ENCODE measurements at regions not wholly inside any gene's neighbourhood (a gene's known extent, or its start where the extent isn't known, plus 50 kb on each side); places are given as distances from the start of the nearest gene placed in this dataset.

DNA sequence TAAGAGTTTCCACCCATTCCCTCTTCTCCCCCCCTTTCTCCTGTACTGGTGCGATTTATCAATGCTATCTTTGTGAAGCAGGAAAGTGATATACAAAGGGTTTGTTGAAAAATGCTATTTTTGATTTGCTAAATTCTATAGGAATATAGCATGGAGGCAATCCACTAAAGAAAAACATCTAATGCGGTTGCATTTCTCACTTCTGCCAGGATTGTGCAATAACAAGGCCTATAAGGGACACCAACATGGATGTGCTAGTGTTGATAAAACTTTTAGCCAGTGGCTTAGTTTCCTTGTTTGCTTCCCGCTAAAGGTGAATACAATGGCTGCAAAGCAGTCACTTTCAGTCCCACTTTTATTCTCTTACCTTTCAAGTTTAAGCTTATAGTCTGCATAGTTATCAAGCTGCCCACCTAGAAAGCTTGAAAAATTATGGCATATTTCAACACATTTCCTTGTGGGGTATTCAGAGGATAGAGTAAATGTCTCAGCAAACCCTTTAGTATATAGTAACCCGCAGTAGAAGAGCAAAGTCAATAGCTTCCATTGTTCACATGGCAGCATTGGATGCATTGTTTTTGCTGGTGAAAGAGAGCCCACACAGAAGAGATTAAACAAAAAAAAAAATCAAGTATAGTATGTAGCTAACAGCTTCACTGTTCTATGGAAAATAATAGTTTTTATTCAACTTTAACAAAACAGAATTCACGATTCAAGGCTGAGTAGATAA, 674.6 kb upstream of the SEMA6A start:
- TF ChIP-seq, protein P1, sequence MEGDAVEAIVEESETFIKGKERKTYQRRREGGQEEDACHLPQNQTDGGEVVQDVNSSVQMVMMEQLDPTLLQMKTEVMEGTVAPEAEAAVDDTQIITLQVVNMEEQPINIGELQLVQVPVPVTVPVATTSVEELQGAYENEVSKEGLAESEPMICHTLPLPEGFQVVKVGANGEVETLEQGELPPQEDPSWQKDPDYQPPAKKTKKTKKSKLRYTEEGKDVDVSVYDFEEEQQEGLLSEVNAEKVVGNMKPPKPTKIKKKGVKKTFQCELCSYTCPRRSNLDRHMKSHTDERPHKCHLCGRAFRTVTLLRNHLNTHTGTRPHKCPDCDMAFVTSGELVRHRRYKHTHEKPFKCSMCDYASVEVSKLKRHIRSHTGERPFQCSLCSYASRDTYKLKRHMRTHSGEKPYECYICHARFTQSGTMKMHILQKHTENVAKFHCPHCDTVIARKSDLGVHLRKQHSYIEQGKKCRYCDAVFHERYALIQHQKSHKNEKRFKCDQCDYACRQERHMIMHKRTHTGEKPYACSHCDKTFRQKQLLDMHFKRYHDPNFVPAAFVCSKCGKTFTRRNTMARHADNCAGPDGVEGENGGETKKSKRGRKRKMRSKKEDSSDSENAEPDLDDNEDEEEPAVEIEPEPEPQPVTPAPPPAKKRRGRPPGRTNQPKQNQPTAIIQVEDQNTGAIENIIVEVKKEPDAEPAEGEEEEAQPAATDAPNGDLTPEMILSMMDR (IDR thresholded peaks at IDR 0.05; ENCODE audit: low read length), result no peak
- no peak for TF ChIP-seq EZH2phosphoT487 (IDR thresholded peaks at IDR 0.05; ENCODE audit: low read length)
- TF ChIP-seq EZH2 (optimal IDR thresholded peaks at IDR 0.05; ENCODE audit: low read depth, low read length), result no peak
